ENCODE measurements at regions not wholly inside any gene's neighbourhood (a gene's known extent, or its start where the extent isn't known, plus 50 kb on each side); places are given as distances from the start of the nearest gene placed in this dataset.

DNA sequence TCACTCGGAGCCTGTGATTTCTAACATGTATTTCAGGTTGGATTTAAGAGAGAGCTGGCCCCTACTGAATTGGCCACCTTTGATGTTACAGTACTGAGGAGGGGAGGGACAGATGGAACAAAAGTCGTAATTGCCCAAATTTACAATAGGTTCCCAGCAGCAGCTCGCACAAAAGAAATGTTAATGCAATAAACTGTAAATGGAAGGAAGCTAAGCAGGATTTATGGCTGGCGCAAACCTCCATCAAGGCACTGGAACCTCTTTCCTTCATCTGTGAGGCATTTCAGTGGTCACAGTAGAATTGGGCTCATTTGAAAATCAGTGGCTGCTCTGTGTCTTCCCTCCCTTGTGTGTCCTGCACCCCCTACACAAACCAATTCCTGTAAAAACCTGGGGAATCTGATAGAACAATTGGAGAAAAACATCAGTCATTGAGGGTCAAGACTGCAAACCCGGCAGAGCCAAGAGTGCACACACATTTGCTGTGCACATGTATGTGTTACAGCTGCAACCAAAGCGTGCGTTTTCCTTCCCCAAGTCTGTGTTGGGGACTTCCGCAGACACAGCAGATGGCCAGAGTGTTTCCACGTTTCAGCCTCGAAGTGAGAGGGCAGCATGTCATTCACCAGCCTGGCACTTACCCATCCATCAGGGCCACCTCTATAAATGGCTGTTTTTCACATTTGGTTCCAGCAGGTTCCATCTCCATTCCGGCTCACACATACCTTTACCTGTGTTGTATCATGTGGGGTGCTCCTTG lies 192.8 kb downstream of the TM9SF2 start:
- H3K4me1 Mint-ChIP-seq = no peaks in the 10 kb centered on the region
- no peak overlapping the region for H3K4me3 Mint-ChIP-seq
- no peak overlapping the region for H3K27ac Mint-ChIP-seq
- DNase-seq = no peak
- no peaks in the 10 kb centered on the region for H3K36me3 Mint-ChIP-seq
- peaks cover 0 to 2% (median 0%) of the 10 kb centered on the region in 3 donors for H3K27me3 Mint-ChIP-seq (ENCODE audit: low read depth in 3 of 3)
- H3K9me3 Mint-ChIP-seq = no peaks in the 10 kb centered on the region

DNA sequence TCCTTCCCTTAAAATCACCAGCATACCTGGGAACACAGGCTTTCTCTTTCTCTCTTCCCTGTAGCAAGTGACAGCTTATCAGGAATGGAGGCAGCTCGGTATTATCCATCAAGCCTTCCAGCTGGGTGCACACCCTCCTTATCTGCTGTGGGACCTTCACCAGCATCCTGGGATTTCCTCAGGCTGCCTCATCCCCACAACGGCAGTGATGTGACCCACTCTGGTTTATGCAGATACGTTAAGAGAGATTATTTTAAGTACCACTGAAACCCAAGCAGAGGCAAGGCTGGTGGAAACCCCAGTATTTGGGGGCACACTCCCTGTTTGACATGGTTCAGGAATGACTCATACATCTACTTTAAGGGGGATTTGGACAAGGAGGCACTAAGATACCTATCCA lies 192.1 kb downstream of the TM9SF2 start:
- H3K27ac Mint-ChIP-seq = no peak overlapping the region
- DNase-seq = no peak
- no peaks in the 10 kb centered on the region for H3K9me3 Mint-ChIP-seq
- H3K4me1 Mint-ChIP-seq = no peaks in the 10 kb centered on the region
- H3K4me3 Mint-ChIP-seq = no peak overlapping the region
- H3K27me3 Mint-ChIP-seq (ENCODE audit: low read depth in 3 of 3) = peaks cover 0 to 2% (median 0%) of the 10 kb centered on the region in 3 donors
- no peaks in the 10 kb centered on the region for H3K36me3 Mint-ChIP-seq

DNA sequence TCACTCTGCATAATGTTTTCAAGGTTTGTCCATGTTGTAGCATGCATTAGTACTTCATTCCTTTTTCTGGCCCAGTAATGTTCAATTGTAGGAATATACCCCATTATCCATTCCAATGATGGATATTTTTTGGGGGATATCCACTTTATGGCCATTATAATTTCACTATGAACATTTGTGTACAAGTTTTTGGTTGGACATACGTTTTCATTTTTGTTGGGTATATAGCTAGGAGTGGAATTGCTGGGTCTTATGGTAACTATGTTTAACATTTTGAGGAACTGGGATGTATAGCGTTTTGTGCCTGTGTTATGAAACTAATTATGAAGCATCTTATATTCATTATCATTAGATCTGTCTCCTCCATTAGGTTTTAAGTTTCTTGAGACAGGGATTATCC lies 191.6 kb downstream of the TM9SF2 start:
- H3K27me3 Mint-ChIP-seq (ENCODE audit: low read depth in 3 of 3) = peaks cover 0 to 2% (median 0%) of the 10 kb centered on the region in 3 donors
- no peaks in the 10 kb centered on the region for H3K9me3 Mint-ChIP-seq
- no peaks in the 10 kb centered on the region for H3K4me1 Mint-ChIP-seq
- no peaks in the 10 kb centered on the region for H3K36me3 Mint-ChIP-seq
- DNase-seq = no peak
- H3K27ac Mint-ChIP-seq = no peak overlapping the region
- no peak overlapping the region for H3K4me3 Mint-ChIP-seq

DNA sequence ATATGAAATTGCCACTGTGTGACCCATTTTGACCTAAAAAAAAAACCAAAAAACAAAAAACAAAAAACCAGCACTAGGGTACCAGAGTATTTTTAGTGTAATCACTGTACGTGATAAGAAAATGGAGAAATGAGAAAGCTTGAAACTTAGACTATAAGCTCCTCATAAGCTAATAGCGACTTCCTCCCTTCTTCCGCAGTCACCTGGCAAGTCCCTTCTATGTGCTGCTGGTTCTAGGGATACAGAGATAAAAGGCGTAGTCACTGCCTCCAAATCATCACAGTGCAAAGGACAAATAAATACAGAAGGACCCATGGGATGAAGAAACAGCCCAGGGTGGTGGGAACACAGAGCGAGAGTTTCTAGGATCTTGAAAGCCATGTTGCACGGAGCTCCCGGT lies 190.3 kb downstream of the TM9SF2 start:
- Mint-ChIP-seq H3K27ac (no peak overlapping the region), H3K9me3 (no peaks in the 10 kb centered on the region), H3K4me3 (no peak overlapping the region), H3K4me1 (no peaks in the 10 kb centered on the region), H3K27me3 (ENCODE audit: low read depth in 3 of 3) (peaks cover 0 to 3% (median 0%) of the 10 kb centered on the region in 3 donors), H3K36me3 (no peaks in the 10 kb centered on the region)
- no peak for DNase-seq

DNA sequence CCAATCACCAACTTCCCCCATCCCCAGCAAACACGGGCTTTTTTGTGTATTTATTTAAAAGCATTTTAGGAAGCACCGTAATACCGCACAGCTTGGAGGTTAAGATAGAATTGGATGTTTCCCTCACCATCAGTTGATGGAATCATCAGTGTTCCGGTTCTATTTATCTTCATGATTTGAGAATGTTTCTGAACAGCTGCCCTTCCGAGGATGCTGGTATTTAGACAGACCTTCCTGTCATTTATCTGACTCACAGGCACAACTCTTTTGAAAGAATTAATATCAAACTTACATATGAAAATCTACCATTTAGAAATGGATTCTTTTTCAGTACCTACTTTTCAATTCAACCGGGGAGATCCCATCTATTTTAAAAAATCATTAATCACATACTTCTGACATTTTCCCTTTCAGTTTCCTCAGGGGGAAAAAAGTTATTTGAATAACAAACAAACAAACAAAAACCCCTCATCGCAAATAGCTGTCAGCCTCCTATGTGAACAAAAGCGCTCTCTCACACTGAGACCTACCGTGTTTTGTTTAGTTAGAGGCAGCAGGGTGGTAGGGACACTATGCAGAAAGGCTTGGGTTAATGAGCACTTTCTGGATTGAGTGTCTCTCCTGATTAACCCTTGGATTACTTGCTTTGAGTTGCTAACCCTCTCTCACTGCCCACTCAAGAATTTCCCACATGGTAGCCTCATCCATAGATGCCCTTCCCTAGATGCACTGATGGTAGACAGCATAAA lies 189.3 kb downstream of the TM9SF2 start:
- peaks cover 0 to 3% (median 0%) of the 10 kb centered on the region in 3 donors for H3K27me3 Mint-ChIP-seq (ENCODE audit: low read depth in 3 of 3)
- H3K4me1 Mint-ChIP-seq = no peaks in the 10 kb centered on the region
- H3K36me3 Mint-ChIP-seq = no peaks in the 10 kb centered on the region
- DNase-seq = no peak
- no peak overlapping the region for H3K4me3 Mint-ChIP-seq
- no peak overlapping the region for H3K27ac Mint-ChIP-seq
- no peaks in the 10 kb centered on the region for H3K9me3 Mint-ChIP-seq

DNA sequence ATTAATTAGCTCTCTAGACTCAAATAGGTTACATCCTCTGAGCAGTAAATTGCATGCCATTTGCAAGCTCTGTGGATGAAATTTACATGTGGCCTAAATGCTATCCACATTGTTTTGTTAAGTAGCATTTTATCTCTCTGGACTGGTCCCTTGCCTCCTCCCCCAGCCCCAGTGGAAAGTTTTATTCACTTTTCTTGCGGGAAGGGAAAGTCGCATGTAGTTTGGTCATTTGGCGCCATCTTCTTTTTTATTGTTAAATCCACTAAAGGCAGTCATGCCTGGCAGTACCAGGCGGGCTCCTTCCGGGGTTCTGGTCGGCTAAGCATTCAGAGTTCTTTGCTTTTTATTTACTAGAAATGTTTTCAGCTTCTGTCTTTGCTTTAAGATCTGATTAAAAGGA lies 188.7 kb downstream of the TM9SF2 start:
- no peaks in the 10 kb centered on the region for H3K36me3 Mint-ChIP-seq
- H3K4me1 Mint-ChIP-seq = no peaks in the 10 kb centered on the region
- H3K4me3 Mint-ChIP-seq = no peak overlapping the region

DNA sequence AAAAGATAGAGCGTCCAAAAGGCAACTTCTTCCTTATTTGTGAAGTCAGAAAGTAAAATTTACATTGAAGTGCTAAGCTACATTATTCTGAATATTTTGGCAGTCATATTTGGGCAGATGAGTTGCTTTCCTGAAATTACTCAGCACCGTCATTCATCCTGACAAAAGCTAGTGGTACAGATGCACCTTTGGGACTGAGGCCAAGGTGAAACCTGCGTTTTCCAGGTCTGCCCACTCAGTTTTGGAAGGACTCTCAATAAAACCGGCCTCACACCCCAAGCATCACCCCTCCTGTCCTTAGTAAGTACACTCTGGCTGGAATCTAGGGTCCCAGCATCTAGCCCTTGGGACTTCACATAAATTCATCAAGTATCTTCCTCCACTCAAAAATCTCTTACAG lies 187.5 kb downstream of the TM9SF2 start:
- no peaks in the 10 kb centered on the region for H3K4me1 Mint-ChIP-seq
- no peak overlapping the region for H3K27ac Mint-ChIP-seq
- no peak overlapping the region for H3K4me3 Mint-ChIP-seq
- peaks cover 0 to 3% (median 0%) of the 10 kb centered on the region in 3 donors for H3K27me3 Mint-ChIP-seq (ENCODE audit: low read depth in 3 of 3)
- no peaks in the 10 kb centered on the region for H3K36me3 Mint-ChIP-seq
- no peak for DNase-seq
- H3K9me3 Mint-ChIP-seq = no peaks in the 10 kb centered on the region

More for the DNA sequence above, 188.7 kb downstream of the TM9SF2 start:
- DNase-seq = no peak
- no peak overlapping the region for H3K27ac Mint-ChIP-seq
- peaks cover 0 to 3% (median 0%) of the 10 kb centered on the region in 3 donors for H3K27me3 Mint-ChIP-seq (ENCODE audit: low read depth in 3 of 3)
- no peaks in the 10 kb centered on the region for H3K9me3 Mint-ChIP-seq

DNA sequence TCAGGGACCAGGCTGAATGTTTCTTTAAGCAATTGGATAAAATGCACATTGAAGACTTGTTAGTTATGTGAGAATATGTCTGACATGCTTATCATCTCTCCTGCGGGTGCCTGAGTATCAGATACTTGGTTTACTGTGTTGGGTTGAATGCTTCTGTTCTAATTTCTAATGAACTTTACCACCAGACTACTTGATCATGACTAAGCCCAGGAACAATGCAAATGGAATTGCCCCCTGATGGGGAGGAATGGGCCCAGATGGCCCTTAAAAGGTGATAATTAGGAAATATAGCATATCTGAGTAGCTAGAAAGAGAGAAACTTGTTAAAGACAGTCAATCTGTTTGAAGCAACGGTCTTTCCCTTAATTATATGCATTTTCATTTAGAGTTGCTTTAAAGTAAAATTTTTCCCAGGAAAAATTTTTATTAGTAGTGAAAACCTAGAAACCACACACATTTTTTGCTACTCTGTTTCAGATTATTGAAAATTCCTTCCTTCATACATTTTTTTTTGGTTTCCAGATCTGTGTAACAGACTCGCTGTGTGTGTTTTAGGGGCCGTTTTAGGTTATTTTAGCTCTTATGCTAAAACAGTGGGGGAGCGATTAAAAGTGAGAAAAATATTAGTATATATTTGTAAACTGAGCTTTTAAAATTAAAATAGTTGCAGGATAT lies 186.6 kb downstream of the TM9SF2 start:
- Mint-ChIP-seq H3K9me3 (no peaks in the 10 kb centered on the region), H3K4me1 (no peaks in the 10 kb centered on the region), H3K27ac (no peak overlapping the region), H3K27me3 (ENCODE audit: low read depth in 3 of 3) (peaks cover 0 to 3% (median 0%) of the 10 kb centered on the region in 3 donors), H3K36me3 (no peaks in the 10 kb centered on the region), H3K4me3 (no peak overlapping the region)
- no peak for DNase-seq

DNA sequence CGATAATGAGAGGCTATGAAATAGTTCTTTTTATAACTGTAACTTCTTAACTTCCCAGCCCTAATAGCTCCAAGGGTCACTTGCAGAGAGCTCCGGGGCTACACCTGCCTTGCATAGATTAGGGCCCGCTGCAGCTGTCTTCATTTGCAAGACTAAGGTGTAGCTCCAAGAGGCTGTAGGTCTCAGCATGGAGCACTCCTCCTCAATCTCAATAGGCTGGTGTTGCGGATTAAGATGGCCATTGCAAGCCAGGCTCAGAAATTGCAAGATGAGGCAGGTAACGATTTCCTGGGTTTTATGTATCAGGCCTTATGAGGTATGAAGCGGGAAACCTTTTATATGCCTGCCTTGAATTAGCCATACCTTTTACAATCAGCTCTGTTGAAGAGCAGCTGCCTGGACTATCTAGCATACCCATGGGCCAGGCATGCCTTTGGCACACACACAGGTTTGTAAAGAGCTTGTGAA lies 185.7 kb downstream of the TM9SF2 start:
- Mint-ChIP-seq H3K9me3 (no peaks in the 10 kb centered on the region), H3K4me1 (no peaks in the 10 kb centered on the region), H3K27me3 (ENCODE audit: low read depth in 3 of 3) (peaks cover 0 to 3% (median 0%) of the 10 kb centered on the region in 3 donors), H3K36me3 (no peaks in the 10 kb centered on the region), H3K4me3 (no peak overlapping the region), H3K27ac (no peak overlapping the region)
- DNase-seq = no peak

DNA sequence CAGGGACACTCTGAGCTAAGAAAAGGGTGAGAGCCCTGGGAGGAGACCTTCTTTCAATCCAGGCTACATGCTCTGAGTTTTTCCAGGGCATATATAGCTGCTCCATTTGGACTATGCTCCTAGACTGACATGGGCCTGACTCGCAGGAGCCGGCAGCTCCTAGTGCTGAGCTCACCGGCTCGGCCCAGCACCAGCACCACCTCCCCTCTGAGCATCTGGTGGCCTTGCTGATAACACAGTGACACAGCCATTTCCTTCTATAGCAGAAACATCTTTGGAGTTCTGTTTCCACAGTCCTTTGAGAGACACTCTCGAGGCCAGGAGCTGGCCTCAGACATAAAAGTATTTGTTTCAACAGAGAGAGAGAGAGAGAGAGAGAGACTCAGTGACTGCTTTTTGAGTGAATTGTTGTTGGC lies 184.9 kb downstream of the TM9SF2 start:
- Mint-ChIP-seq H3K4me1 (no peaks in the 10 kb centered on the region), H3K36me3 (no peaks in the 10 kb centered on the region), H3K9me3 (no peaks in the 10 kb centered on the region), H3K4me3 (no peak overlapping the region), H3K27me3 (ENCODE audit: low read depth in 3 of 3) (peaks cover 0 to 1% (median 0%) of the 10 kb centered on the region in 3 donors), H3K27ac (no peak overlapping the region)
- DNase-seq = no peak

DNA sequence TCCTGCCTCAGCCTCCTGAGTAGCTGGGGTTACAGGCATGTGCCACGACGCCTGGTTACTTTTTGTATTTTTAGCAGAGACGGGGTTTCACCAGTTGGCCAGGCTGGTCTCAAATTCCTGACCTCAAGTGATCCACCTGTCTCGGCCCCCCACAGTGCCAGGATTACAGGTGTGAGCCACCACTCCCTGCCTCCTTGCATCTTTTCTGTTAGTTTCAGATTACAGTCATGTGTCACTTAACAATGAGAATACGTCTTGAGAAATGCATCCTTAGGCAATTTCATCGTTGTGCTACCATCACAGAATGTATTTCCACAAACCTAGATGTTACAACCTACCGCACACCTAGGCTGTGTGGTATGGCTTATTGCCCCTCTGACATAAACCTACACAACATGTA lies 180.4 kb downstream of the TM9SF2 start:
- no peaks in the 10 kb centered on the region for H3K36me3 Mint-ChIP-seq
- no peak overlapping the region for H3K4me3 Mint-ChIP-seq
- no peaks in the 10 kb centered on the region for H3K9me3 Mint-ChIP-seq
- H3K4me1 Mint-ChIP-seq = no peaks in the 10 kb centered on the region
- no peak overlapping the region for H3K27ac Mint-ChIP-seq
- peaks cover 0 to 1% (median 0%) of the 10 kb centered on the region in 3 donors for H3K27me3 Mint-ChIP-seq (ENCODE audit: low read depth in 3 of 3)
- no peak for DNase-seq

DNA sequence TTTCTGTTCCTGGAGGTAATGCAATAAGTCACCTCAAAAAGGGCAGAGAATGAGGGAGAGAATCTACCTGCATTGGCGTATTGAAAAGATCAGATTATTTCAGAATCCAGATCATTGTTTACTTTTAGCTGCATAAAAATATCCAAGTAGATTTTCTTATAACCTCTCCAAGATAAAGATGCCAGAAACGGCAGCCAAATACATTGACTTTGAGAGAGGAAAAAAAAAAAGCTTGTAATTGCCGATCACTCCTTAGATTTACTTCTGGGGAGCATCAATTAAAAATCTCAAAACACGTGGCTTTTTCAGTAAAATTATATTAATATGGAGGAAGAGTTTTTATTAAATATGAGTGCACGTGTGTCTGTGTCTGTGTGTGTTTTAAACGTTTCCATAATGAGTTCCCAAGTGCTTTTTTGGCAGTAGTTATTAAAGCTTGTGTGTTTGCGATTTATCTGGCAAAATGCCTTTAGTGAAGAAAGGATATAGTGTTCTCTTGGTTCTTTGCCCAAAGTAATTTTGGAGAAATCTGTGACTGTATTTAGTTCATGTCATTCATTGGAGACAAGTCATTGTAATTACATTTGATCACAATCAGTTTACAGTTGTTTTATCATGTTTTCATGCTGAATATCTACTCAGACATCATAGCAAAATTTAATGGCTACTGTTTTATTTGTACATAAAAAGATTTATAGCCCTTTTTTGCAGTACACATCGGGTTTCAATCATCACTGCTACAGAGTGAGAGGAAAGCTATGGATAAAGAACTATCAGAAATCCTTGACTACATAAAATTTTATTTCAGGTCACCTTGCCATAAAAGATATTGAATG lies 176.1 kb downstream of the TM9SF2 start:
- no peak overlapping the region for H3K27ac Mint-ChIP-seq
- no peak overlapping the region for H3K4me3 Mint-ChIP-seq
- H3K9me3 Mint-ChIP-seq = no peaks in the 10 kb centered on the region
- H3K4me1 Mint-ChIP-seq = no peaks in the 10 kb centered on the region
- peaks cover 0 to 4% (median 0%) of the 10 kb centered on the region in 3 donors for H3K36me3 Mint-ChIP-seq
- peaks cover 0 to 4% (median 0%) of the 10 kb centered on the region in 3 donors for H3K27me3 Mint-ChIP-seq (ENCODE audit: low read depth in 3 of 3)
- DNase-seq = no peak

DNA sequence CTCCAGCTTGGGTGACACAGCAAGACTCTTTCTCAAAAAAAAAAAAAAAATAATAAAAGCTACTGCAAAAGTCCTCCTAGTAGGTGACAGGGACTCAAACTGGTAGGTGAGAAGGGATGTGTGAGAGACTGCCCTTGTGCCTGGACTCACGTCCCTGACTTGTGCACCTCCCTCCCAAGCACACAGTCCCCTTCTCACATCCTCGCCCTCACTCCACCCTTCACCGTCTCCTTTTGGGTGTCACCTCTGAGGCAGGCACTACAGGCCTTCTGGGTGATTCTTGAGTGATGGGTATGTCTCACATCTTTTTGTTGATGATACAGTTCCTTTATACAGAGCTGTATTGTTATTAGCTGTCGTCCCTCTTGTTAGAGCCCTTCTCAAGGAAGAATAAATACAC lies 170.5 kb downstream of the TM9SF2 start:
- Mint-ChIP-seq H3K27me3 (ENCODE audit: low read depth in 3 of 3) (peaks cover 2 to 6% (median 3%) of the 10 kb centered on the region in 3 donors), H3K36me3 (peaks cover 0 to 4% (median 1%) of the 10 kb centered on the region in 3 donors), H3K4me1 (no peaks in the 10 kb centered on the region), H3K27ac (peak overlapping the region in 1 of 6 donors; percentile 55), H3K9me3 (no peaks in the 10 kb centered on the region), H3K4me3 (no peak overlapping the region)
- DNase-seq = no peak

All from immature natural killer cell (primary cell).